ENCODE measurements at regions not wholly inside any gene's neighbourhood (a gene's known extent, or its start where the extent isn't known, plus 50 kb on each side); places are given as distances from the start of the nearest gene placed in this dataset.

GRCh38 chr14:44142006-44142405, 365.1 kb downstream of the FSCB start:
- Histone ChIP-seq H3K27me3 (no peaks in the 10 kb centered on the region), H3K27ac (no peak overlapping the region), H3K9me3 (no peaks in the 10 kb centered on the region), H3K36me3 (no peaks in the 10 kb centered on the region), H3K4me1 (no peaks in the 10 kb centered on the region), H3K4me3 (no peak overlapping the region)
- intact Hi-C loops (cut with DNase I) = no loop called here
- DNase-seq = no peak
- no peak for FAIRE-seq
- 94 to 97% methylated on average over 1 of the region's 1 CpG for WGBS, 2 donors
- ATAC-seq = no peak
- TF ChIP-seq, protein P1, sequence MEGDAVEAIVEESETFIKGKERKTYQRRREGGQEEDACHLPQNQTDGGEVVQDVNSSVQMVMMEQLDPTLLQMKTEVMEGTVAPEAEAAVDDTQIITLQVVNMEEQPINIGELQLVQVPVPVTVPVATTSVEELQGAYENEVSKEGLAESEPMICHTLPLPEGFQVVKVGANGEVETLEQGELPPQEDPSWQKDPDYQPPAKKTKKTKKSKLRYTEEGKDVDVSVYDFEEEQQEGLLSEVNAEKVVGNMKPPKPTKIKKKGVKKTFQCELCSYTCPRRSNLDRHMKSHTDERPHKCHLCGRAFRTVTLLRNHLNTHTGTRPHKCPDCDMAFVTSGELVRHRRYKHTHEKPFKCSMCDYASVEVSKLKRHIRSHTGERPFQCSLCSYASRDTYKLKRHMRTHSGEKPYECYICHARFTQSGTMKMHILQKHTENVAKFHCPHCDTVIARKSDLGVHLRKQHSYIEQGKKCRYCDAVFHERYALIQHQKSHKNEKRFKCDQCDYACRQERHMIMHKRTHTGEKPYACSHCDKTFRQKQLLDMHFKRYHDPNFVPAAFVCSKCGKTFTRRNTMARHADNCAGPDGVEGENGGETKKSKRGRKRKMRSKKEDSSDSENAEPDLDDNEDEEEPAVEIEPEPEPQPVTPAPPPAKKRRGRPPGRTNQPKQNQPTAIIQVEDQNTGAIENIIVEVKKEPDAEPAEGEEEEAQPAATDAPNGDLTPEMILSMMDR (IDR thresholded peaks at IDR 0.05) = no peak

DNA sequence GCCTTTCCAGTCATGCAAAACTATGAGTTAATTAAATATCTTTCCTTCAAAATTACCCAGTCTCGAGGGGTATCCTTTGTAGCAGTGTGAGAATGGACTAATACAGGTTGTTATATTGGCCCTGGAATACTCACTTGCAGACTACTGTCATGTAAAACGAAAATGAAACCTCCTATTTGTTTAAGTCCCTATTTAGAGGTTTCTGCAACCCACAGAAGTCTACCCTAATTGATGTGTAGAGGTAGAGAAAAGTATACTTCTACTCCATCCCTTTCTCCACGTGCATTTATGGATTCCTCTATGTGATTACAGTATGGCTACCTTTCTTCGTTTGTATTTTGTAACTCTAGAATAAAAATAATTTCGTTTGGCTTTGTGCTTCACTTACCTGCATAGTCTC, 371.1 kb downstream of the FSCB start:
- Histone ChIP-seq H3K36me3 (no peaks in the 10 kb centered on the region), H3K27me3 (no peaks in the 10 kb centered on the region), H3K4me1 (no peaks in the 10 kb centered on the region), H3K4me3 (no peak overlapping the region), H3K27ac (no peak overlapping the region), H3K9me3 (no peaks in the 10 kb centered on the region)
- FAIRE-seq (no peak), DNase-seq (no peak), ATAC-seq (no peak)
- TF ChIP-seq, protein P1 (IDR thresholded peaks at IDR 0.05) = no peak
- intact Hi-C loops (cut with DNase I) = no loop called here
- 44 to 58% methylated on average over 5 of the region's 5 CpGs for WGBS, 2 donors

DNA sequence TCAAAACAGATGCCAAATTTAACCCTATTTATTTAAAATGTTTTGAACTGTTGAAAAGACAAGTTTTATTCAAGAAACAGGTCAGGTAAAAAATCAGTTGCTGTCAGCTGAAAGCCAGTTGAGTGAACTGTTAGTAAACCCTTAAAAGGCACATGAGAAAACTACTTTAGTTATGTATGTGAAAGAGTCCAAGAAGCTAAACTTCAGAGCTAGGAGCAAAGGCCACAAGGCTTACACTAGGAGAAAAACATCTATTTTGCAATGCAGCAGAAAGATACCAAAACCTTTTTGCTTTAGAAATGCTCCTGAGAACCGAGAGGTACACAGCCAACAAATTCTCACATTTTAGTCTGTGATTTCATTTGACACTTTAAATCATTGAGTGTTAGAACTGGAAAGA, 375.2 kb downstream of the FSCB start:
- H3K9me3 ChIP-seq = no peaks in the 10 kb centered on the region
- H3K27ac ChIP-seq = no peak overlapping the region
- DNase-seq = no peak
- H3K36me3 ChIP-seq = no peaks in the 10 kb centered on the region
- H3K27me3 ChIP-seq = no peaks in the 10 kb centered on the region
- ATAC-seq = no peak
- intact Hi-C loops (cut with DNase I) = no loop called here
- TF ChIP-seq, protein P1 (IDR thresholded peaks at IDR 0.05) = no peak
- H3K4me3 ChIP-seq = no peak overlapping the region
- no peaks in the 10 kb centered on the region for H3K4me1 ChIP-seq
- 50 to 51% methylated on average over 1 of the region's 1 CpG for WGBS, 2 donors
- no peak for FAIRE-seq

DNA sequence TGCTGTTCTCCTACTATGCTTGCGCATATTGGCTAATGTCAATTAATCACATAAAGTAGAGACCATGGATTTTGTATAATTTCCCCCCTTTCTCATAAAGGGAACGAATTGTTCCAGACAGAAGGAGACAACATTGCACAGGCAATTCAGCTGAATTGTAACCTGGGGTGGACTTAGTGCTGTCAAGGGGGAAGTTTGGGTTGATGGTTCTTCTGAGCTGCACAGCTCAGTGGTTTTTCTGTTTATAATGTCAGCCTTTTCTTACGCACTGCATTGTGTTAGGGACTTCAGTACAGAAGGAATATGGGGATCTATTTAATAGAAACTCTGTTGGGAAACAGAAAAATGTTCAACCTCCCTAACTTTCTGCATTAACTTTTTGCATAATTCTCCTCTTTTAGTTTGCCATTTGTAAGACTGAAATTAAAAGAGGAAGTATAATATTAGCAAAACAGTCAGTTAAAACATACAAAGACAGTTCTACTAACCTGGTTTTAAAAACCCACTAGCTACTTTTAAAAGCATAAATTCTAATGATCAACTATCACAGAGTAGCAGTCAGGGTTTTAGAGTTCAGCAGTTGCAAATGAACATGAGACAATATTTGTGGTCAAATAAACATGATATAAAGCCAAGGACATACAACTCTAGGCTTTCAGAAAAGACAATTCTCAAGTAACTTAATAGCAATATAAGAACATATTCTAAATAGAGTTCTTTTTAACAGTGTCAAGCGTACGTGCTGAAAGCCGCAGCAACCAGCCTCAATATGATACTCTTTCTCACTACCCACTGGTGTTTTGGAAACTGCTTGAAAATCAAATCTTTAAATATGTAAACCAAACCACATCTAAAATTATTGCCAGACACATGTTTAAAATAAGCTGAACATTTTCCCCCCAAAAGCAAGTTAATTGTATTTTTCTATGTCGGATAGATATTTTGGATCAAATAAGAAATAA, 393.0 kb downstream of the FSCB start:
- intact Hi-C loops (cut with DNase I) = no loop called here
- Histone ChIP-seq H3K27ac (no peak overlapping the region), H3K4me3 (no peak overlapping the region), H3K9me3 (no peaks in the 10 kb centered on the region), H3K27me3 (no peaks in the 10 kb centered on the region), H3K4me1 (no peaks in the 10 kb centered on the region), H3K36me3 (no peaks in the 10 kb centered on the region)
- DNase-seq (no peak), ATAC-seq (no peak), FAIRE-seq (no peak)
- 69 to 79% methylated on average over 7 of the region's 7 CpGs for WGBS, 2 donors
- TF ChIP-seq, protein P1 (IDR thresholded peaks at IDR 0.05) = no peak

DNA sequence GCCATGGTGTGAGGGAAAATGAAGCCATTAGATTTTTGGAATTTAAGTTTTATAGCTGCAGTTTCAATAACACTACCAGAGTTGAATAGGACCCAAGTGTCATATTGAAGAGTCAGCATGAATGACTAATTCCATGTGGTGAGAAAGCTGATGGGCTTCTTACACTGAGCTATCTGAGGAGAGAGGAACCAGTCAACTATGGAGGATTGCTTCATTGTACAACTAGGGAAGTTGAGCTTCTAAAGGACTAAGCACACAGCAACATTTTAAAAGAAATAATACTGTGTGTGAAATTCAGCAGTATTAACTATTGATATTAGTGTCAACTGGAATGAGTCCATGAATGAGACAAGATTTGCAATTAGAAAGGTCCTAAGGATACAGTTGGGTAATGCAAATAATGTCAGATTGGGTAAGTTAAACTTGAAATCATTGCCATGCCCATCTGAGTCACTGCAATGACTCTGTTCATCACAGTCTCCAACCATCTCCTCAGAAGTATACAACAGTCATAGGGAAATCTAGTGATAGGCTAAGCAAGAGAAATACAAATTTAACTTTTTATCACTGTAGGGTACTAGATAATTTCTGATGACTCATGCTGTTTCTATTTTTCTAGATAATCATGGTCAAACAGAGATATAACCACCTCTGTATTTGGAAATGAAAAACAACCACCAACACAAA, 394.2 kb downstream of the FSCB start:
- FAIRE-seq (no peak), ATAC-seq (no peak), DNase-seq (no peak)
- H3K27ac ChIP-seq = no peak overlapping the region
- H3K27me3 ChIP-seq = no peaks in the 10 kb centered on the region
- H3K4me1 ChIP-seq = no peaks in the 10 kb centered on the region
- H3K4me3 ChIP-seq = no peak overlapping the region
- no peaks in the 10 kb centered on the region for H3K9me3 ChIP-seq
- intact Hi-C loops (cut with DNase I) = no loop called here
- TF ChIP-seq, protein P1 (IDR thresholded peaks at IDR 0.05) = no peak
- no peaks in the 10 kb centered on the region for H3K36me3 ChIP-seq

Data from pancreas (tissue), 10 donors.